Stimulated activated memory B cell treated with anti-CD40 and anti-IgM and Interleukin-4, amounts not matched to agents 10 μg/mL and 1 μg/mL and 100 μg/mL, for 72 hours (primary cell): ENCODE measurements at regions not wholly inside any gene's neighbourhood (a gene's known extent, or its start where the extent isn't known, plus 50 kb on each side); places are given as distances from the start of the nearest gene placed in this dataset.

Experiments
- ATAC-seq: fragments of 150-1000 bp; cut with Tn5 transposase; 2 replicates; pipeline ENCODE4 v1.10.0; 2021
- H3K27ac Mint-ChIP-seq: one replicate; pipeline ENCODE4 v1.8.0; 2022; ENCODE audit warnings: mild to moderate bottlenecking, mixed read lengths
- H3K27me3 Mint-ChIP-seq: one replicate; pipeline ENCODE4 v1.8.0; 2022; ENCODE audit warnings: mixed read lengths
- H3K36me3 Mint-ChIP-seq: one replicate; pipeline ENCODE4 v1.8.0; 2022; ENCODE audit warnings: mixed read lengths
- H3K4me1 Mint-ChIP-seq: one replicate; pipeline ENCODE4 v1.8.0; 2022; ENCODE audit warnings: mixed read lengths
- H3K4me3 Mint-ChIP-seq: one replicate; pipeline ENCODE4 v1.8.0; 2022; ENCODE audit warnings: mild to moderate bottlenecking, moderate library complexity, mixed read lengths
- H3K9me3 Mint-ChIP-seq: one replicate; pipeline ENCODE4 v1.8.0; 2022; ENCODE audit warnings: mixed read lengths

GRCh38 chr19:28208745-28209144 lies 1004.2 kb downstream of the UQCRFS1 start:
- Mint-ChIP-seq H3K27ac (no peak overlapping the region), H3K27me3 (no peaks in the 10 kb centered on the region)

GRCh38 chr19:28207244-28207643 lies 1005.7 kb downstream of the UQCRFS1 start:
- no peaks in the 10 kb centered on the region for H3K27me3 Mint-ChIP-seq
- H3K4me1 Mint-ChIP-seq = no peaks in the 10 kb centered on the region
- no peak for ATAC-seq
- H3K27ac Mint-ChIP-seq = no peak overlapping the region
- no peaks in the 10 kb centered on the region for H3K36me3 Mint-ChIP-seq
- H3K9me3 Mint-ChIP-seq = peaks cover 12% of the 10 kb centered on the region
- H3K4me3 Mint-ChIP-seq = no peak overlapping the region

More at GRCh38 chr19:28208745-28209144, 1004.2 kb downstream of the UQCRFS1 start:
- ATAC-seq = no peak
- no peaks in the 10 kb centered on the region for H3K36me3 Mint-ChIP-seq
- H3K4me3 Mint-ChIP-seq = no peak overlapping the region
- peaks cover 11% of the 10 kb centered on the region for H3K9me3 Mint-ChIP-seq
- no peaks in the 10 kb centered on the region for H3K4me1 Mint-ChIP-seq

- H3K36me3 Mint-ChIP-seq = no peaks in the 10 kb centered on the region
- peaks cover 11% of the 10 kb centered on the region for H3K9me3 Mint-ChIP-seq
- H3K27ac Mint-ChIP-seq = no peak overlapping the region
- no peaks in the 10 kb centered on the region for H3K4me1 Mint-ChIP-seq
- H3K27me3 Mint-ChIP-seq = no peaks in the 10 kb centered on the region
- ATAC-seq = no peak
- no peak overlapping the region for H3K4me3 Mint-ChIP-seq
Observed at GRCh38 chr19:28201462-28201943, 1011.4 kb downstream of the UQCRFS1 start.

GRCh38 chr19:28199323-28199722 lies 1013.6 kb downstream of the UQCRFS1 start:
- ATAC-seq = no peak
- no peaks in the 10 kb centered on the region for H3K4me1 Mint-ChIP-seq
- H3K27ac Mint-ChIP-seq = no peak overlapping the region
- H3K4me3 Mint-ChIP-seq = no peak overlapping the region
- H3K36me3 Mint-ChIP-seq = no peaks in the 10 kb centered on the region
- H3K9me3 Mint-ChIP-seq = peaks cover 12% of the 10 kb centered on the region
- H3K27me3 Mint-ChIP-seq = no peaks in the 10 kb centered on the region

GRCh38 chr19:28196961-28197360 lies 1016.0 kb downstream of the UQCRFS1 start:
- Mint-ChIP-seq H3K36me3 (no peaks in the 10 kb centered on the region), H3K27me3 (no peaks in the 10 kb centered on the region), H3K9me3 (peaks cover 8% of the 10 kb centered on the region), H3K27ac (no peak overlapping the region), H3K4me1 (no peaks in the 10 kb centered on the region), H3K4me3 (no peak overlapping the region)
- no peak for ATAC-seq

- Mint-ChIP-seq H3K36me3 (no peaks in the 10 kb centered on the region), H3K27me3 (no peaks in the 10 kb centered on the region), H3K4me1 (no peaks in the 10 kb centered on the region), H3K9me3 (peaks cover 3% of the 10 kb centered on the region), H3K4me3 (no peak overlapping the region), H3K27ac (no peak overlapping the region)
- ATAC-seq = no peak
Observed at GRCh38 chr19:28196101-28196500, 1016.9 kb downstream of the UQCRFS1 start.

- ATAC-seq = no peak
- Mint-ChIP-seq H3K27me3 (no peaks in the 10 kb centered on the region), H3K27ac (no peak overlapping the region), H3K4me3 (no peak overlapping the region), H3K9me3 (peaks cover 6% of the 10 kb centered on the region), H3K4me1 (no peaks in the 10 kb centered on the region), H3K36me3 (no peaks in the 10 kb centered on the region)
Observed at GRCh38 chr19:28185646-28186045, 1027.3 kb downstream of the UQCRFS1 start.

- H3K36me3 Mint-ChIP-seq = no peaks in the 10 kb centered on the region
- H3K27me3 Mint-ChIP-seq = no peaks in the 10 kb centered on the region
- no peaks in the 10 kb centered on the region for H3K4me1 Mint-ChIP-seq
- H3K9me3 Mint-ChIP-seq = peaks cover 6% of the 10 kb centered on the region
- no peak overlapping the region for H3K4me3 Mint-ChIP-seq
- H3K27ac Mint-ChIP-seq = no peak overlapping the region
- no peak for ATAC-seq
Observed at GRCh38 chr19:28184997-28185396, 1028.0 kb downstream of the UQCRFS1 start.

- no peak for ATAC-seq
- H3K27me3 Mint-ChIP-seq = no peaks in the 10 kb centered on the region
- no peak overlapping the region for H3K4me3 Mint-ChIP-seq
Observed at GRCh38 chr19:28176193-28176592, 1036.8 kb downstream of the UQCRFS1 start.

GRCh38 chr19:28171983-28172382 lies 1041.0 kb downstream of the UQCRFS1 start:
- Mint-ChIP-seq H3K9me3 (peaks cover 20% of the 10 kb centered on the region), H3K27ac (no peak overlapping the region)
- ATAC-seq = no peak

More at GRCh38 chr19:28176193-28176592, 1036.8 kb downstream of the UQCRFS1 start:
- no peak overlapping the region for H3K27ac Mint-ChIP-seq
- H3K36me3 Mint-ChIP-seq = no peaks in the 10 kb centered on the region
- no peaks in the 10 kb centered on the region for H3K4me1 Mint-ChIP-seq
- peaks cover 24% of the 10 kb centered on the region for H3K9me3 Mint-ChIP-seq

GRCh38 chr19:28170066-28170465 lies 1042.9 kb downstream of the UQCRFS1 start:
- H3K4me1 Mint-ChIP-seq = no peaks in the 10 kb centered on the region
- no peaks in the 10 kb centered on the region for H3K27me3 Mint-ChIP-seq
- ATAC-seq = no peak
- peaks cover 10% of the 10 kb centered on the region for H3K9me3 Mint-ChIP-seq
- H3K27ac Mint-ChIP-seq = no peak overlapping the region
- H3K36me3 Mint-ChIP-seq = no peaks in the 10 kb centered on the region
- no peak overlapping the region for H3K4me3 Mint-ChIP-seq

More at GRCh38 chr19:28171983-28172382, 1041.0 kb downstream of the UQCRFS1 start:
- H3K4me1 Mint-ChIP-seq = no peaks in the 10 kb centered on the region
- no peak overlapping the region for H3K4me3 Mint-ChIP-seq
- H3K36me3 Mint-ChIP-seq = no peaks in the 10 kb centered on the region
- no peaks in the 10 kb centered on the region for H3K27me3 Mint-ChIP-seq

- no peak for ATAC-seq
- H3K36me3 Mint-ChIP-seq = no peaks in the 10 kb centered on the region
- H3K4me3 Mint-ChIP-seq = no peak overlapping the region
- no peak overlapping the region for H3K27ac Mint-ChIP-seq
- no peaks in the 10 kb centered on the region for H3K27me3 Mint-ChIP-seq
- H3K4me1 Mint-ChIP-seq = no peaks in the 10 kb centered on the region
- peaks cover 10% of the 10 kb centered on the region for H3K9me3 Mint-ChIP-seq
Observed at GRCh38 chr19:28169168-28169887, 1043.6 kb downstream of the UQCRFS1 start.

GRCh38 chr19:28168557-28168956 lies 1044.4 kb downstream of the UQCRFS1 start:
- no peaks in the 10 kb centered on the region for H3K36me3 Mint-ChIP-seq
- H3K27ac Mint-ChIP-seq = no peak overlapping the region
- H3K9me3 Mint-ChIP-seq = peaks cover 10% of the 10 kb centered on the region
- no peaks in the 10 kb centered on the region for H3K4me1 Mint-ChIP-seq
- ATAC-seq = no peak
- H3K27me3 Mint-ChIP-seq = no peaks in the 10 kb centered on the region
- H3K4me3 Mint-ChIP-seq = no peak overlapping the region

GRCh38 chr19:28166025-28166424 lies 1046.9 kb downstream of the UQCRFS1 start:
- no peaks in the 10 kb centered on the region for H3K27me3 Mint-ChIP-seq

GRCh38 chr19:28164214-28164613 lies 1048.7 kb downstream of the UQCRFS1 start:
- Mint-ChIP-seq H3K9me3 (peaks cover 11% of the 10 kb centered on the region), H3K27me3 (no peaks in the 10 kb centered on the region), H3K36me3 (no peaks in the 10 kb centered on the region), H3K27ac (no peak overlapping the region), H3K4me3 (no peak overlapping the region), H3K4me1 (no peaks in the 10 kb centered on the region)
- ATAC-seq = no peak

More at GRCh38 chr19:28166025-28166424, 1046.9 kb downstream of the UQCRFS1 start:
- Mint-ChIP-seq H3K36me3 (no peaks in the 10 kb centered on the region), H3K27ac (no peak overlapping the region), H3K4me3 (no peak overlapping the region), H3K9me3 (peaks cover 4% of the 10 kb centered on the region), H3K4me1 (no peaks in the 10 kb centered on the region)
- no peak for ATAC-seq

GRCh38 chr19:28159065-28159464 lies 1053.9 kb downstream of the UQCRFS1 start:
- Mint-ChIP-seq H3K4me3 (no peak overlapping the region), H3K9me3 (peaks cover 24% of the 10 kb centered on the region), H3K27ac (no peak overlapping the region), H3K4me1 (no peaks in the 10 kb centered on the region), H3K27me3 (no peaks in the 10 kb centered on the region), H3K36me3 (no peaks in the 10 kb centered on the region)
- ATAC-seq = no peak
